ENCODE measurements at regions not wholly inside any gene's neighbourhood (a gene's known extent, or its start where the extent isn't known, plus 50 kb on each side); places are given as distances from the start of the nearest gene placed in this dataset.
A peak's percentile ranks its signal among the peaks of the same experiment; 100 is the strongest.

DNA sequence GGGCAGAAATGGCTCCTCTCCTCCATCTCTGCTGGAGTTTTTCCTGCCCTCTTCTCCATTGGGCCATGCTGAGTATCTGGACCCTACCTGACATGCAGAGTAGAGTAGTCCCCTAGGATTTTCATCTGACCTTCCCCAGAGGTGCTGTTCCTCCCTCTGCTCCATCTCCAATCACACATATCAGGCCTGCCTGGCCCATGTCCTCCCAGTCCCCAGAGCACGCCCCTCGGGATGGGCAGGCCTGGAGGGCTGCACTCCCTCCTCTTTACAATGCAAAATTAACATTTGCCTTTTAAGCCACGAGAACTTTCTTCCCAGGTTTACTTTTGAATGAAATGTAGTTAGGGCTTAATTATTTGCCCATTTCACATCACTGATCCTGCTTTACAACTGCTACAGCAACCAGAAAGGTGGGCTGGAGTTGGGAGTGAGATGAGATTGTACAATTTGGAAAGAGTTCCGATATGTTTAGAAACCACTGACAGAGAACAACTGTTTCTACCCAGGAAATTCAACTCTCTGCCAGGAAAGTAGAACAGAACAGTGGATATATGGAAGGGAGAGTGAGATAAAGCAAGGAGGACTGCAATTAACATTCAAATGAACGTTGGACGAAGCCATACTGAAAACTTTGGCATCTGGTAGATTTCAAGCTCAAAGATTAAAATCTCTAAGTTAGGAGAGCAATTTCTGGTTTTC is 184.0 kb upstream of the HABP2 start:
- no peak for DNase-seq

DNA sequence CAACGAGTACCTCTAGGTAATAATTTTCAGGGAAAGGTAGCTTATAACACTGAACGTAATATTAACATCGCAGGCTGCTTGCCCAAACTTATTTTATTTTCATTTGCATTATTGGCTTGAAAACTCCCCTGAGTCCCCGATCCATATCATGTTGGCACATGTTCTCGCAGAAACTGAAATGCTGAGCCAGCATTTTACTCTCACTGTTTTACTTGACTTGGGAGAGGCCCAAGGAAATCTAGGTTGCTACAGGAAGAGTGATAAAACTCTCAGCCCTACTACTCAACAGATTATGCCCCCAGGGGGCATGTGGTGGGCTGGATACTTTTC is 183.5 kb upstream of the HABP2 start:
- DNase-seq, result no peak

DNA sequence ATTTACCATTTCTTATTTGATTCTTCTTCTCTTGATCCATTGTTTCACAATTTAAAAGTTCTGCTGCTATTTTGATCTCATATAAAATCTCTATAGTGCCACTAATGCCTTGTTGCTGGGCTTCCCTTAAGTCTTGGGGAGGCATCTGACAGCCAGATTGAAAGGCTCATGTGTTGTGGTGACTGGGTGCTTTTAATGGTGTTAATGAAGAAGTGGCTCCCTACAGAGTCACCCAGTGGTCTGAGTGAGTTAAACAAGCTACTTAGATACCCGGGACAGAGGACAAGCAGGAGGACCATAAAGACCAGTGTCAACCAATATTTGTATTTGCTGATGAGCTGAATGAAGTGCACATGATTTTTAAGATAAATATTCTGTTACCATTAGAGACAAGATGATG is 176.4 kb upstream of the HABP2 start:
- no peak for DNase-seq

DNA sequence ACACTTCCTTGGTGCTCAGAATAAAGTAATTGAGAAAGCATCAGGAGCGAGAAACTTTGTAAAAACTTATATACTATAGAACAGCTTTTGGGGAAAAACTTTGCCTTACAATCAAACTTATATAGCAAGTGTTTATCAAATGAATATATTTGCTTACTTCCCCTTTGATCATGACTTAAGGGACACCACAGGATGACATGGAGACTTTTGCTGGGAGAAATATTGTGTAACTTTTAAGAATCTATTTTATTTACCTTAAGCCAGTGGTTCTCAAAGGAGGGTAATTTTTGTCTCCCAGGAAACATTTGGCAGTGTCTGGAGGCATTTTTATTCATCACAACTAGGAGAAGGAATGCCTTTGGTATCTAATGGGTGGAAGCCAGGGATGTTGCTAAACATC is 173.8 kb upstream of the HABP2 start:
- peak in 1 of 2 donors; percentile 37 for DNase-seq

DNA sequence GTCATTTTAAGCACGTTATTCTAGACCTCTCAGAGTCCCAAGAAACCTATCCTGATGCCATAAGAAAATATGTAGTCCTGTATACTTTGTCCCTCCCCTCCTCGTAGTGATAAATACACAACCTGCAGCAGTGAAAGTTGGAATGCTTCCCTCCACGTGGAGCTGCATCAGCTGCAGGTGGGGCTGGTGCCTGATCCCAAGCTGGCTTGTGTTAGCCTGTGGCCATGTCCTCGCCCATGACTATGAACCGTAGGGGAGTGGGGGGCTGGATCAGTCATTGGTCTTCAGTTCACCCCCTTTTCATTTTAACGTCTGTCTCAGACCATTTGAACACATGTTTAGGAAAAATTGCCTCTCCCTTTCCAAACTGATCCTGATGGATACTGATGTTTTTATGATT is 171.4 kb upstream of the HABP2 start:
- DNase-seq, result no peak

DNA sequence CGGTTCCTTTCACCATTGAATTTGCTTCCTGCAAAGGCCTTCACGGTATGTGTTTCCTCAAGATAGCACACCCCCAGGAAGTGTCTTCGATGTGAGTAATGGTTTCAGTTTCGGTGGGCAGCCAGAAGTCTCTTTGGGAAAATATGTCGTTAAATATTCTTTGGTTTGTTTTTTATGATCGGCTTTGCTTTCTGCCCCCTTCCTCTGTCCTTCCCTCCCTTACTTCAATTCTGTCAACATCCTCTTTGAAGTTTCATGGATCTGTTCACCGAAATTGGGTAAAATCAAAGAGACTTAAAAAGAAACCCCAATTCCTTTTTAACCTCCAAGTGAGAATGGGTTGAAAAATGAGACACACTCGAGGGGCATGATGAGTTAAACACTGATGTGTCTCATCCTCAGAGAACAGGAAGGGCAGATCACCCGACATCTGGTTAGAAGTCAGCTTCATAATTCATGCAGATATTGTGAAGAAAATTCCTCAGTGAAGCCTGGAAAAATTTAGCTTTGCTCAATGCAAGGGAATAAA is 170.8 kb upstream of the HABP2 start:
- DNase-seq, result peak in 1 of 2 donors; percentile 96

DNA sequence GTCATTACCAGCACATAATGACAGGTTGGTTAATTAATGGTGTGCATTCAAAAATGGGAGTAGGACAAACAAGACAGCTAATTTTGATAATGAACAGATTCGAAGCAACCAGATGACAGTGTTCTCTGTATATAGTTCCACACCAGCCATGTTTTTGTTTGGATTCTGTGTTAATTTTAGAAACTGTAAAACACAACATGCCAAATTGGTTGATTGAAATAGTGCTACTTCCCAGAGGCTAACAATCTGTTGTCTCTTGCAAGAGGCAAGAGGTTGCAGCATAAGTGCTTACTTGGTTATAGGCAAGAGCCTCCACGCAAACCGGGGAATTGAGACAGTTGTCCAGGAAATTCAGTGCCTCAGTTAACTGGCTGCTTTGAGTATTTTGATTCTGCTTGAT is 170.2 kb upstream of the HABP2 start:
- no peak for DNase-seq

DNA sequence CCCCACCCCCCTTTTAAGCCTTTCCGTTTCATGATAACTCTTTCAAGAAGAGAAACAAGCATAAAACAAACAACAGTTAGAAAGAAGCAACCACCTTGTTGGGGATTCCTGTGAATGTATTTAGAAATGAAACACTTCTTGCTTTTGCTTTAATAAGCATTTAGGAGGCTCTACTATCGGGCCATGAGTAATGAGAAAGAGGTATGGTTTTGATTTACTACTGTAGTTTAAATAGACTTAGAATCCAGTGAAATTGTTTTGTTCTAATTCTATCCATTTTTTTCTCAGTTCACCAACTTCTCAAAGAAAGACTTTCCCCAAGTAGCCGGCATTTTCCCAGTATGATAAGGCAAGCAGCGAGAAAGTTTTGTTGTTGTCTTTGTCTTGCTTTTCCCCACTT is 168.7 kb upstream of the HABP2 start:
- no peak for DNase-seq

DNA sequence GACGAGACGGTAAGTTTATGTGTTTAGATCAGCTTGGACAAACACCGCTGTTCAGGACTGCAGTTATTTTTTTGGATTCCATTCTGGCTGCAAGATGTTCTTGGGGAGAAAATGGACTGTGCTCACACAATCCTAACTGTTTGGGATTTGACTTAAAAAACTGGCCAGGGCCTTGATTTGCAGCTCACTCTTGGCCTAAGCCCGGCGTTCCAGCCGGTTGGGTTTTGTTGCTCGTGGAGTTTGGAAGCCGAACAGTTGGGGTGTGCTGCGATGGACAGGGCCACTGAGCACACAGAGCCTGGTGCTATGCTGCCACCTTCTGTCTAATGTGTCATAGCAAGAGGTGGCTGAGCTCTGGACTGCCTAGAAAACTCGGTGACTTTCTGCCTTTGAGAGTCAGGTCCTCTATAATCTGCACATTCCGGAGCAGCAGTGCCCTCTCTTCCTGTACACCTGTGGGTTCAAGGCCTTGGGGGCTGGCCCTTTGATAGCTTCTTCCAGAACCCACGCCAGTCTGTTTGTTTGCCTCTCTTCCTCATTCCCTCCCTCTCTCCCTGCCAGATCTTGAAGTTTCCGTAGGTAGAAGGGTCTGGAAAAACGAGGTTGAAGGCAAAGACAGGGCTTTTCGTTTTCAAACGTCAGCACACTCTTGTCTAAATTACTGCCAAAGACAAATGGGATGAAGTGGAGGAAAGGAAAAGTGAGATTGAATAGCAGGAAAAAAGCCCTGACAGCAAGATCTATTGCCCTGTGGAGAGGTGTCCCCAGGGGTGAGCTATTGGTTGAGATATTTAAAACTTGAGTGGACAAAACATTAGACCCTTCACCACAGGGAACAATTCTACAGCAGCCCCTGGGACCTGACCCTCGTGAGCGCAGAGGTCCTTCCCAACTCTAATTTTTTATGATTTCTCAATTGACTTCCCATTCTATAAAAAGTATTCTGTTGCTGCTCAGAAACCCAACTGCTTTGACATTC is 167.5 kb upstream of the HABP2 start:
- DNase-seq, result peak; percentile 14 to 82

DNA sequence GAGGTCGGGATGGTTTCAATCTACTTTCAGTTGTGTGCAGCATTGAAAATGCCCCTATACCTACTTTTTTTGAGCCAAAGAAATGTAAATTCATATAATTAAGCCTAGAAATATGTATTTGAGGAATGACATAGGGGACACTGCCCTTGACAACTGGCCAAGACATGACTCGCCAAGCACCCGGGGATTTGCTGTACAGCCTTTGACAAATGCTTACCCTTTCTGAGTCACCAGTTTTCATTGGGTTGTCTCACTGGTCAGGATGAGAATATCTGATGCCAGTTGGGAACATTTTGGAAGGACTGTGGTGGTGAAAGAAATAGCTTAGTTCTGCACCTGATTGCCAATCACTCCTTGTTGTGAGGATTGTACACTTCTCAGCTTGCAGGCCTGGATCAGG is 166.8 kb upstream of the HABP2 start:
- no peak for DNase-seq

DNA sequence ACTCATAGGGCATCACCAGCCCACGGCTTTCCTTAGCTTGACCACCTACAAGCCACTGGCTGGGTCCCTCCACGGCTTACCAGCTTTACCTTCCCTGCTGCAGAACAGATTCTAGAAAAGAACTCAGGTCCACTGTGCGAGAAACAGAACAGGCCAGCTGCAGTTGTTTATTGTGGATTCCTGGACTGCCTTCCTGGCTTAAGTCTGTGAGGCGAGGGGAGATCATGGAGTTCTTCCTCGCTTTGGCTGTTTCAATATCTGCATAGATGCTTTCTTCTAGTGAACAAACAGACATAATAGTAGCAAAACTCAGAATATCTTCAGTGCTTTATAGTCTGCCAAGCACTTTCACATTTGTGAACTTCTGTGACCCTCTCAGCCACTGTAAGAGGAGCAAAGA is 162.9 kb upstream of the HABP2 start:
- no peak for DNase-seq

DNA sequence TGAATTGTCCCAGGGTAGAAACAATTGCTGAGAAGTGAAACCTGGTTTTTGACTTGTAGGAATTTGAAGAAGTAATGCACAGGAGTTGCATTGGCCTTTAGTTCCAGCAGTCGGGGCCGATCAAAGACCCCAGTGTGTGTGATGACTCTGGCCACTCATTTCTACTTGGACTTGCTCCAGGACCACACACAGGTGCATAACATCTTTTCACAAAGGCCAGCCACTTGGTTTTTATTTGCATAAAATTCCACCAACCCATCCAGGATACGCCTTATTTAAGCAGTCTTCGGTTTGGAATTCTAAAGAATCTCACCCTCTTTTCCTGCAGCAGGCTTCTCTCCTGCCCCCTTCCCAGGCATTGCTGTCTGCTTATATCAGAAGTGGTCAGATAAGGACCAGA is 162.0 kb upstream of the HABP2 start:
- DNase-seq, result no peak

DNA sequence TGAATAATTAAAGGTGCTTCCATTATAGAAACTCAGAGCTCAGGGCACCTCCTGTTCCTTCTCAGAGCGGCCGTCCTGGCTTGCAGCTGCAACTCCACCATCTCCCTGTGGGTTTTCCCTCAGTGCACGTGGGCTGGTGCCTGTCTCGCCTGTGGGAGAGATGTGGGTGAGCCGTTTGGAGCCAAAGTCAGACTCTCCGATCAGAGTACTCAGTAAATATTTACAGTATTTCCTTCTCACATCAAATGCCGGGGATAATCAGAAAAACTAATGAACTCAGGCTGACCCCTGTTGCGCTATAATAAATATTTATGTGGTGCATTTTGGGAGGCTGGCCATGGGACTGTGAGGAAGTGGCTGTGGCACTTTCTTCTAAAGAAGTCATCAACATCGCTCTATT is 155.8 kb upstream of the HABP2 start:
- no peak for DNase-seq

DNA sequence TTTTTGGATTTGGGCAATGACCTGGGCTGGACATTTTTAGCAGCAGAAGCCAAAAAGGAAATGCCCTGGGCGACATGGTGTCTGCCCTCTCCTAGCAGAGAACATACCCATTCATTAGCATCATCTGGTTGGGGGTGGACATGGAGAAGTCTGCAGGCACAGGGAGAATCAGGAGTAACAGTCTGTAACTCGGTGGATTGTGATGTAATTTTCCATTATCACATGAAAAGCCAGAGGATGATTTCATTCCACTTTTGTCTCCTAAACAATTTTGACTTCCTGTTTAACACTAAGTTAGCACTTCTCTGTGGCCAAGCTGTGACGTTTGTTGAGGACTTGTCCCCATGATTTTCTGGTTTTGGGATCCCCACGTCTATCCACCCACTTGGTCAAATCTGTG is 153.8 kb upstream of the HABP2 start:
- no peak for DNase-seq

DNA sequence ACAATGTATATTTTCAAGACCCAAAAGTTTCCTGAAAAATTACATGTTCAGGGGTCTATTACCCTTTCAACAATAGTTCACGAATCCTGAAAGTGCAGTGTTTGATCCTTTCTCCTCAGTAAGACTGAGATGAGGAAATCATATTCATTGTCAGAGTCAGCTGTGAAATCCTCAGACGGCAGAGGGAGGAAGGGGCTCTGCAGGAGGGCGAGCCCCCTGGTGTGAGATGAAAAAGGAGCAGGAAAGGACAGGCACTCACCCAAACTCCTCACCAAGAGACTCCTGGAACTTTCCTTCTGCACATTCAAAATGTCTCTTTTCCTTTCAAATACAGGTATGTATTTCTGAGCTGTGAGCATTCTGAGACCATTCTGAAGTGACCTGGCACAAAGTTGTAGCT is 150.3 kb upstream of the HABP2 start:
- no peak for DNase-seq

DNA sequence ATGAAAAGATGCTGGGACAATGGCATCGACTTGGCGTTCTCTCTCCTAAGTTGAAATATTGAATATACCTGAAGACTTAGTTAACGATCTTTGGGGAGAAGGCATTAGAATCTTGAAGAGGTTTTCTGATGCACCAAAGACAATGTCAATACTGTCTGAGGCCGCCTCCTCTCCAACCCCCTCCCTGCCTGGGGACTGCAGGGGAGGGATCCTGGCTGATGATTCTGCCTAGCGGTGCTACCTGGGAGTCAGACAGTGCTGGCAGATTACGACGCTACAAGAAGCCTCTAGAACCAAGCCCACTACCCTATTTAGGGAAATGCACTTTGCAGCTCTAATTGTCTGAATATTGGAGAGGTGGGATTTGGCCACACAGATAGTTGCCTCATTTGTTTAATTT is 145.6 kb upstream of the HABP2 start:
- DNase-seq, result no peak

DNA sequence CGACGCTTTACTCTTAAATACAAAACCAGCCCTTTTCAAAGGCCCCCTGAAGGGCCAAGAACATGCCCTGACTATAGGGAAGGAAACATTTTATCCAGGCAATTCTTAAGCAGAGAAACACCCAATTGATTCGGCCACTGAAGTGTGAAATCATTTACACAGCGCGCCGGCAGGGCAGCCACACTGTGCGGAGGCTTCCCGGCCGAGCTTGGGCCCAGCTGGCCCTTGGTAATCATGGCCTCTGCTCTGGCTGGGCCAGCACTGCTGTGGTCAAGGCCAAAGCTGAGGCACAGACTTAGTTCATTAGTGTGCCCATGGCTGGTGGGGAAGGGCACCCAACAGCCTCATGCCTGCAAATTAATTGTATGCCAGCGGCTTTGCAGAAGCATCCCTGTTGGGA is 143.7 kb upstream of the HABP2 start:
- no peak for DNase-seq

DNA sequence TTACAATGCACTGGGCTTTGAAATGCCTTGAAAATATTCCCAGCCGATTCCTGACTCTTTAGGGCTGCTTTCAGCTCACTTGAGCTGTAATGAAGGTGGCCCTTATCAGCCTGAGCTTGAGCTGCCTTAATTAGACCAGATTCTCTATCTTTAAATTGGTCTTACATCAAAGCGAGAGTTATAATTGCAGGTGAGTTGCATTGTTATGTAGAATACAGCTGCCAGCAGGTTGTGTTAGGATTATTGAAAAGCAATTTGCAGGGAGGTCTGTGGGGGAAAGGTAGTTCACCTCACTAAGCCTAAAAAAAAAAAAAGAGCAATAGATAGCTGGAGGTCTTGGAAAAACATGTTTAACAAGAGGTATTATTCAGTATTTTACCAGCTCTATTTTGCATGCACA is 142.2 kb upstream of the HABP2 start:
- no peak for DNase-seq

DNA sequence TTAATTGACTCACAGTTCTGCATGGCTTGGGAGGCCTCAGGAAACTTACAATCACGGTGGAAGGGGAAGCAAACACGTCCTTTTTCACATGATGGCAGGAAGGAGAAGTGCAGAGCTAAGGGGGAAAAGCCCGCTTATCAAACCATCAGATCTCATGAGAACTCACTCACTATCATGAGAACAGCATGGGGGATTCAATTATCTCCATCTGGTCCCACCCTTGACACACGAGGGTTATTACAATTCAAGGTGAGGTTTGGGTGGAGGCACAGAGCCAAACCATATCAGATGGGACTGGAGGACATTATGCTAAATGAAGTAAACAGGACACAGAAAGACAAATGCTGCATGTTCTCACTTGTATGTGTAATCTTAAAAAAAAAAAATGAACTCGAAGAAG is 141.4 kb upstream of the HABP2 start:
- DNase-seq, result no peak

DNA sequence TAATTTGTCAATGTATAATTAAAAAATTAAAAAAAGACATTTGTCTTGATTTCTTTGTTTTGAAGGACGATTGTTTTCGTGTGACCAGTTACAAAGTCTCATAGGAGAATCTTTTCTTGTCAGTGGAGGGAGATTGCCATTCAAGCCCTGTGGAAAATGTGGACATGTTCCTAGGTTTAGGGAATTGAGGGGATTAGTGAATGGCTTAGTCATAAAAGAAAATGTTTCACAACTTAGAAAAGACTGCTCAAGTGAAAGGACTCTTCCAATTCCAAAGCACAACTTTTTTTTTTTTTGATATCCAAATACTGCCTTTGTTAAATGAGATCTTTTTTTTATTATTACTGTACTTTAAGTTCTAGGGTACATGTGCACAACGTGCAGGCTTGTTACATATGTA is 140.7 kb upstream of the HABP2 start:
- no peak for DNase-seq

DNA sequence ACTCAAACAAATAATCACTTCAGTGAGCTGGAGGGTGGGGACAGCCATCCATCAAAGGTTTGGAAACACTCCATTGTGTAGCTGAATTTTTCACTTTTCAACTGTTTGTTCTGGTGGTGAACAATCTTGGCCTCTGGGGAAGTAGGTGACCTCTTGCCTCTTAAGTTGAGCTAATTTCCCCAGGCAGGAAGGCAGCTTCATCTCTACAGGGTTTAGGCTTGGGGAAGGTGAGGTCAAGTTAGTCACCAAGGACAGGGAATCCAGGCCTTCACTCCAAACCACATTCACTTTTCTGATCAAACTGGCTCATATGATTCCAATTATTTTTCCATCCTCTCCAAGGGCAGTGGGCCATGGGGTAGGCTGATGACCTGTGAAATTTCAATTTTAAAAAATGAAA is 138.3 kb upstream of the HABP2 start:
- DNase-seq, result no peak

DNA sequence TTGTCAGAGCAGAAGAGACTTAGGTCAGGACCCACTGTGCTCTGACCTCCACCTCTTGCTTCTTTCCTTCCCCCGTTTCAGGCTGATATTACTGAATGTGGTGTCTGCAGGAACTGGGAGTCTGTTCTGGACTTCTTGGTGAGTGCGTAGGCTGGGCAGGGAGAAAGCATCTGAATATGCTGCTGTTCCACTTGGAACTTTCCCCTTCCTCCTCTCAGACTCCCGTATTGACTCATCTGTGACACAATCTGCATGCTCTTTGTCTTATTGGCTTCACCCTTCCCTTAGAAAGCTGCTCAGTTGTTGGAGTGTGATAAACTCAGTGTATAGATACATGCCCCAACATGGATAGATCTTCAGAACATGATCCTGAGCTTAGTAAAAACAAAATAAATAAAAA is 137.6 kb upstream of the HABP2 start:
- DNase-seq, result no peak

DNA sequence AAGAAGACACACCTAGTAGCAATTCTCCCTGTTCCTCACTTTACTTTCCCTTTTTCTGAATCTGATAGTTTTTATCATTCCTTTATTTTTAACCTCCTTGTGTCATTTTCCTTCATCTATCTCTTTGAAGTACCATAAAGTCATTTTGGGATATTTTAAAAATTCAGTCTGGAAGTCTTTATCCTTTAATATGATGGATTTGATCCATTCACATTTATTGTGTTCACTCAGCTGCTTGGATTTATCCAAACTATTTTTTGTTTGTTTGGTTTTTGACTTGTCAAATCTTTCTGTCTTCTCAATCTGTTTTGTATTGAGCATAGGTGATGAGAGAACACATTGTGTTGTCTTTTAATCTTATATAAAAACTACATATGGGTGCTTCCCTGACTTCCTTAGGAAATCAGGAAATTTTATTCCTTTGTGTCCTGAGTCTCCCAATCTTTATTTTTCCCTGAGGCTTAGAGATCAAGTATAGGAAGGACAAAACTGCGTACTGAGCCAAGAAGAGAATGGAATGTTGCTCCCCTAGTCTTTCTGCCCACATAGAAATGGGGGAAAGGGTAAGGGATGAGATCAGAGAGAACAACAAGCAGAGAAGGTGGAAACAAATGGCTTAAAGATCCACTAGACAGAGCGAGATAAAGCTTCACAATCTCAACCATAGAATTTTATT is 132.7 kb upstream of the HABP2 start:
- DNase-seq, result no peak

Data from bone marrow (tissue), 2 donors.